ENCODE measurements at regions not wholly inside any gene's neighbourhood (a gene's known extent, or its start where the extent isn't known, plus 50 kb on each side); places are given as distances from the start of the nearest gene placed in this dataset.

DNA sequence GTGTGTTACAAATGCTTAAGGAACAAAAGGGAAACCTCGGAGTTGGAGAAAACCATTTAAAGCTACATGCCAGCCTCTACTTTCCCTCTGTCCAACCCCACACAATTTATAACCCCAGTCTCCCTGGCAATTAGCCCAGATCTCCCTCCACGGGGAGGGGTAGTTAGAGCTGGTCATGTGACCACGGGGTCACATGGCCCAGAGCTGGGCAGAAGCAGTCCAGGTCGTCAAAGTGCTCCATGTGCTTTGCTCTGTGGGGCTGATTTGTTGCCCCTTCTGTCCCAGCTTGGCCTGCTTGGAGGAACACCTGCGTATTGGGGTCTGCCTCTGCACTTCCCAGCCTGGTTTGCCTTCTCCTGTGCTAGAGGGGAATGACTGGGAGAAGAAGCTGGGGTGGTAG, 219.1 kb downstream of the RBM19 start:
- H3K4me3 ChIP-seq (ENCODE audit: low read depth, low read length): no peak overlapping the region
- H3K27ac ChIP-seq (ENCODE audit: low read depth): no peak overlapping the region
- no peaks in the 10 kb centered on the region for H3K4me1 ChIP-seq (ENCODE audit: insufficient read depth)
- H3K36me3 ChIP-seq (ENCODE audit: insufficient read depth): no peaks in the 10 kb centered on the region
- WGBS: 44% methylated on average over 5 of the region's 5 CpGs
- DNase-seq (ENCODE audit: extremely low spot score): no peak

DNA sequence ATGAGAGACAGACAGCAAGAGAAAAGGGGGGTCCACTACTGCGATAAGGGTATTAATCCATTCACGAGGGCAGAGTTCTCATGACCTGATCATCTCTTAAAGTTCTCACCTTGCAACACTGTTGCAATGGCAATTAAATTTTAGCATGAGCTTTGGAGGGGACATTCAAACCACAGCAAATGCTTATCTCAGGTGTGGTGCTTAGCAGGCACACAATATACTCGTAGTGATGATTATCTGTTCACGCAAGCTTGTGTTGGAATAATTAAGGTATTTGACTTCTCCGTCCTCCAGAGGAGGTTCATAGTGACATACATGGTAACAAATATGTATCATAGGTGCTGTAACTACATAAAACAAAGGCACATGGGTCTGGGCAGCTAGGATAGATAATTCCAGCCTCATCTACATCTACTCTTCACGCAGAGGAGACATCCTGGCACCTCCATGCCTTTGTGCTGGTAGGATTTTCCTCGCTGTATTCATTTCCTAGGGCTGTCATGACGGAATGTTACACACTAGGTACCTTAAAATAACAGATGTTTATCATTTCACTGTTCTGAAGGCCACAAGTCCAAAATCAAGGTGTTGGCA, 221.2 kb downstream of the RBM19 start:
- Histone ChIP-seq H3K36me3 (ENCODE audit: insufficient read depth) (no peaks in the 10 kb centered on the region), H3K4me3 (ENCODE audit: low read depth, low read length) (no peak overlapping the region), H3K27ac (ENCODE audit: low read depth) (no peak overlapping the region), H3K4me1 (ENCODE audit: insufficient read depth) (no peaks in the 10 kb centered on the region)
- WGBS: 64% methylated on average over 8 of the region's 8 CpGs
- DNase-seq (ENCODE audit: extremely low spot score): no peak

DNA sequence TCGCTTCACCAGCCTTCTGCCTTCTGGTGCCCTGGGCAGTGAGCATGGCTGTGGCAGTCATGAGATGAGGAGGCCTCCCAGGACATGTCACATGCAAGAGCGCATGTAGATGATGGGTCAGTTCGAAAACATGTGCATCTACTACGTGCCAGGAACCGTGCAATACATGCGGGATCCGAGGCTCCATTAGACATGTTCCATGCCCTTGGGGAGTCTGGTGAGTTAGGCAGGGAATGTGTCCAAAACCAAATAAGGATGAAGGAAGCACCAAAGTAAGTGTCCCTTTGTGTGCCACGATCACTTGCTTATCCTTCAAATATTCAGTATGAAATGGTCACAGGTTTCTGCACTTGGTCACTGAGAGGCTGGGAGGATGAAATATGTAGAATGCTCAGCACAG, 223.3 kb downstream of the RBM19 start:
- 87% methylated on average over 8 of the region's 8 CpGs for WGBS
- H3K27ac ChIP-seq (ENCODE audit: low read depth): no peak overlapping the region
- H3K36me3 ChIP-seq (ENCODE audit: insufficient read depth): no peaks in the 10 kb centered on the region
- no peaks in the 10 kb centered on the region for H3K4me1 ChIP-seq (ENCODE audit: insufficient read depth)
- DNase-seq (ENCODE audit: extremely low spot score): no peak
- H3K4me3 ChIP-seq (ENCODE audit: low read depth, low read length): no peak overlapping the region

DNA sequence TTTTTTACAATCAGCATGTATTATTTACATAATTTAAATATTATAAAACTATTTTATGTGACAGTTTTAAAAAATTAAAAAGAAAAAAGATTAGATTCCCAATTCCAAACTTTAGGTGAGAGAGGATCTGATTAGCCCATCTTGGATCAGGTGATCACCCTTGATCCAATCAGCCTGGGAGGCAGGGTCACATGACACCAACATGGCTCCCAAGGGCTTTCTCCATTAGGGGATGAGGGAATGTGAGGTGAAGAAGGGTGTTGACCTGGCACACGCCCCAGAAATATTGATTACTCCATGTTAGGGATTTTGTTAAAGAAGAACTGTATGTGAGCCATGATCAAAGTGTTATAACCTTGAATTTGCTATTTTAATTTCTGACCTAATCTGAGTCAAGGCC, 225.4 kb downstream of the RBM19 start:
- Histone ChIP-seq H3K4me3 (ENCODE audit: low read depth, low read length) (no peak overlapping the region), H3K4me1 (ENCODE audit: insufficient read depth) (no peaks in the 10 kb centered on the region), H3K36me3 (ENCODE audit: insufficient read depth) (no peaks in the 10 kb centered on the region), H3K27ac (ENCODE audit: low read depth) (no peak overlapping the region)
- 69% methylated on average over 1 of the region's 1 CpG for WGBS
- no peak for DNase-seq (ENCODE audit: extremely low spot score)

DNA sequence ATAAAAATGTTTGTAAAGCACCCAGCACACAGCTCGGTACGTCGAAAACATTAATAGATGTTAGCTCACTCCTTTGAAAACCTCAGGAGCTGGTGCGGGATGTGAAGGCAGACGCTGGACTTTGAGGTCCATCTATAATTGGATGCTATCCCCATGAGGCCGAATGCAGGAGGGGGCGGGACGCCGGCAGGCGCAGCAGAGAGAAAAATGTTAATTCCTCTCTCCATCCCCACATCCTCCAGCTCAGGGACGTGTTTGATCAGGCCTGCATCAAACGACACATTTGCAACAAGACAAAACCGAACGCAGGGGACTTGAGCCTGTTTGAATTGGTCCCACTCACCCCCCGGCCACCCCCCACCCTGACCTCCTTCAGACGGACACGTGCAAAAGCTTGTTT, 231.0 kb downstream of the RBM19 start:
- Histone ChIP-seq H3K4me3 (ENCODE audit: low read depth, low read length) (no peak overlapping the region), H3K36me3 (ENCODE audit: insufficient read depth) (no peaks in the 10 kb centered on the region), H3K4me1 (ENCODE audit: insufficient read depth) (no peaks in the 10 kb centered on the region), H3K27ac (ENCODE audit: low read depth) (no peak overlapping the region)
- 12% methylated on average over 17 of the region's 17 CpGs for WGBS
- DNase-seq (ENCODE audit: extremely low spot score): no peak

DNA sequence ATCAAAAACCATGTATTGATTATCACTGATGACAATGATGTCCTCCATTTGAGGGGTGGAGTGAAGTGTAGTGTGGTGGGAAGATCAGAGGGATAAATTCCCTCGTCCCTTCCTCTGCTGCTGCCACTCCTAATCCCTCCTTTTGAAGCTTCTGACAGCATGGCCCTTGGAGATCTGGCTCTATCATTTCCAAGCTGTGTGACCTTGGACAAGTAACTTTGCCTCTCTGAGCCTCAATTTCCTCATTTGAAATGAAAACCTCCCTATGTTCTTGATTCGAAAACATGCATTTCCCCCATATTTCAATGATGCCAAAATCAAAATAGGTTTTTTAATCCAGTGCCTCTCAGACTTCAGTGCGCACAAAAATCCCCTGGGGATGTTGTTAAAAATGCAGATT, 231.6 kb downstream of the RBM19 start:
- 74% methylated on average over 3 of the region's 3 CpGs for WGBS

DNA sequence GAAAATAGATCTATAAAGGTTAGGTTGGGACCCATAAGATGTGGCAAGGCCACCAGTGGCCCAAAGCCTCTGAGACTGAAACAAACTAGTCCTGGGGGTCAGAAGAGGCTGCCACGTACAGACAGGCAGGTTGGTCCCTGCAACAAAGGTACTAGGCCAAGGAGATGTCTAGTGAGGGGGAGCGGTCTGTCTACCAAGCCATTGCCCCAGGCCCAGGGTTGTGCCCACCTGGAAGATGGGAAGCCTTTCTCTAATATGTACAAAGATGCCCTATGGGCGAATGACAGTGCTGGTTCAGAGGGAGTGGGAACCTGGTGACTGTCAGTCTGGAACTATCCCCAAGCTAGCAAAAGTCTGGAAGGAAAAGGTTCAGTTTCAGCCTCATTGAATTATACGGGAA, 233.2 kb downstream of the RBM19 start:
- WGBS: 80% methylated on average over 4 of the region's 4 CpGs
- no peak overlapping the region for H3K27ac ChIP-seq (ENCODE audit: low read depth)
- H3K4me1 ChIP-seq (ENCODE audit: insufficient read depth): no peaks in the 10 kb centered on the region
- no peak for DNase-seq (ENCODE audit: extremely low spot score)
- no peaks in the 10 kb centered on the region for H3K36me3 ChIP-seq (ENCODE audit: insufficient read depth)
- no peak overlapping the region for H3K4me3 ChIP-seq (ENCODE audit: low read depth, low read length)

More for the DNA sequence above, 231.6 kb downstream of the RBM19 start:
- H3K27ac ChIP-seq (ENCODE audit: low read depth): no peak overlapping the region
- DNase-seq (ENCODE audit: extremely low spot score): no peak
- no peak overlapping the region for H3K4me3 ChIP-seq (ENCODE audit: low read depth, low read length)
- H3K36me3 ChIP-seq (ENCODE audit: insufficient read depth): no peaks in the 10 kb centered on the region
- no peaks in the 10 kb centered on the region for H3K4me1 ChIP-seq (ENCODE audit: insufficient read depth)

DNA sequence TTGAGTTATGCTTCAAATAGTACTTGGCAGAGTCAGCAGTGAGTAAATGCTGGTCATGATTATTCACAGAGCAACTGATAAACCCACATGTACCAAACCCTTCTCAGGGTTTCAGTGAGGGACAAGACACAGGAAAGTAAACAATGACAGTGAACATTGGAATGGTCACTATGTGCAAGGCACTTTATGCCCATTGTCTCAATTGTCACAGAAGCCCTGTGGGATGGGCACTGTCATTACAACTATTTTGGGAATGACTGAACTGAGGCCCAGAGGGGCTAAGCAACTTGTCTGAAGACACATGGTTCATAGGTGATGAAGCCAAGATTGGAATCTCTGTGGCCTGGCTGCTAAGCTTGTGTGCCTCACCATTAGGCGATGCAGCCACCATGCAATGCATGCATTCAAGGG, 238.5 kb downstream of the RBM19 start:
- no peak overlapping the region for H3K27ac ChIP-seq (ENCODE audit: low read depth)
- no peaks in the 10 kb centered on the region for H3K4me1 ChIP-seq (ENCODE audit: insufficient read depth)
- H3K36me3 ChIP-seq (ENCODE audit: insufficient read depth): no peaks in the 10 kb centered on the region
- no peak overlapping the region for H3K4me3 ChIP-seq (ENCODE audit: low read depth, low read length)
- no peak for DNase-seq (ENCODE audit: extremely low spot score)
- WGBS: 89% methylated on average over 1 of the region's 1 CpG

DNA sequence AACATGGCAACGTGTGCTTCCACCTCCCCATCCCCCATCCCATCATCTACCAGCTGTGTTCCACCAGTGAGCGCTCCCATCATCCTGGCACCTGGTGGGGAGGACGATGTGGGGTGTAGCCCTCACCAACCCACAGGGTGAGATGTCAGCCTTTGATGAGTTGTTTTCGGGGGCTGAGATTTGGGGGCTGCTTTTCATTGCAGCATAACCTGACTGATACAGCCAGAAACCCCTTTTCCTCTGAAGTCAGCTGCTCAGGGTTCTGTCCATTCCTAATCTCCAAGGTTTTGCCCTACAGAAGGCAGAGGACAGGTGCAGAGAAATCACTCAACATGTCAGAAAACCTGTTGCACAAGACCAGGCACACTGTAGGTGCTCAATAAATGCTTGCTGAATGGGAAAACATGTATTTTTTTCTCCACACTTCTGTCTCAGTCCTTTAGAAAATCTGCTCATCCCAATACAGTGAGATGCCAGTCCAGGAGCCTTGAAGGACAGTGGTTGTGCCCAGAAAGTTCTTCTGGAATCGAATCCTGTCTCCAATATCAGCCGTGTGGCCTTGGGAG, 239.8 kb downstream of the RBM19 start:
- Histone ChIP-seq H3K27ac (ENCODE audit: low read depth) (no peak overlapping the region), H3K4me1 (ENCODE audit: insufficient read depth) (no peaks in the 10 kb centered on the region), H3K36me3 (ENCODE audit: insufficient read depth) (no peaks in the 10 kb centered on the region), H3K4me3 (ENCODE audit: low read depth, low read length) (no peak overlapping the region)
- 81% methylated on average over 6 of the region's 6 CpGs for WGBS
- no peak for DNase-seq (ENCODE audit: extremely low spot score)

DNA sequence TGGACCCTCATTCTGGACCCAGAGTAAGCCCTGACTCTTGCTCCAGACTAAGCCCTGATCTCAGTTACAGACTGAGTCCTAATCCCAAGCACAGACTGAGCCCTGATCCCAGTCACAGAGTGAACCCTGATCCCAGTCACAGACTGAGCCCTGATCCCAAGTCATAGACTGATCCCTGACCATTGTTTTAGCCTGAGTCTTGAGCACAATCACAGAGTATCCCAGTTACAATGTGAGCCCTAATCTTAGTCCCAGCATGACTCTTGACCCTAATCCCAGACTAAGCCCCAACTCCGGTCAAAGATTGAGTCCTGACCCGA, 240.6 kb downstream of the RBM19 start:
- H3K4me1 ChIP-seq (ENCODE audit: insufficient read depth): no peaks in the 10 kb centered on the region
- H3K4me3 ChIP-seq (ENCODE audit: low read depth, low read length): no peak overlapping the region
- no peak for DNase-seq (ENCODE audit: extremely low spot score)
- H3K27ac ChIP-seq (ENCODE audit: low read depth): no peak overlapping the region
- H3K36me3 ChIP-seq (ENCODE audit: insufficient read depth): no peaks in the 10 kb centered on the region
- WGBS: 93% methylated on average over 2 of the region's 2 CpGs

DNA sequence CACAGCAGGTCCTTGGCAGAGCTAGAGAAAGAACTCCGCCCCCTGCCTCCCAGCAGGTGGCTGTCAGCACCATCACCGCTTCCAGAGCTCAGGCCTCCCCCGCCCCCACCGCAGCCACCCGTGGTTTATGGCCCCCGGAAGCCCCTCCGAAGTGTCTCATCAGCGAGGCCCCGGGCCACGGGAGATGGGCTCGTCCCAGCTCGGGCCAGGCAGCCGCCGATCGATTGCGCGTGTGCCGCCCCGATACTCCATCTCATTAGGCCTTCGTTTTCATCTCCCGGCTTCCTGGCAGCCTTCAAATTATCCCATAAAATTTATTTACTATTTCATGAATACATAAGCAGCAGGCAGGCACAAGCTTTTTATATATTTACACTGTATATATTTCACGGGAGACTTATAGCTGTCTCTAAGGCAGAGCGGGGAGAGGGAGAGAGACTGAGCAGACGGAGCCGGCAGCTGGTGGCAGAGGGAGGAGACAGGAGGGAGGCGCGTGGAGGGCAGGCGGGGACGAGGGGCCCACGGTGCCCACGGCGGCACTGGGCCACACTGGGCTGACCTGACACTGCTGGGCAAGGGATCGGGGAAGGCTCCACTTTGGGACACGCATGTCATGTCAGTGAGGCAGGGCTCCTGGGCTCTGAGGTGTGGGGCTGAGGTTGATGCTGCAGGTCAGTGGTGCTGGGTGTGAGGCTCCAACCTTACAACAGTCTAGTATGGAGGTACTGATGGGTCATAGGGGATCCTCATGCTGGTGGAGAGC, 241.2 kb downstream of the RBM19 start:
- no peak for DNase-seq (ENCODE audit: extremely low spot score)
- WGBS: 59% methylated on average over 34 of the region's 34 CpGs
- H3K4me1 ChIP-seq (ENCODE audit: insufficient read depth): no peaks in the 10 kb centered on the region
- no peak overlapping the region for H3K27ac ChIP-seq (ENCODE audit: low read depth)
- no peak overlapping the region for H3K4me3 ChIP-seq (ENCODE audit: low read depth, low read length)
- H3K36me3 ChIP-seq (ENCODE audit: insufficient read depth): no peaks in the 10 kb centered on the region

DNA sequence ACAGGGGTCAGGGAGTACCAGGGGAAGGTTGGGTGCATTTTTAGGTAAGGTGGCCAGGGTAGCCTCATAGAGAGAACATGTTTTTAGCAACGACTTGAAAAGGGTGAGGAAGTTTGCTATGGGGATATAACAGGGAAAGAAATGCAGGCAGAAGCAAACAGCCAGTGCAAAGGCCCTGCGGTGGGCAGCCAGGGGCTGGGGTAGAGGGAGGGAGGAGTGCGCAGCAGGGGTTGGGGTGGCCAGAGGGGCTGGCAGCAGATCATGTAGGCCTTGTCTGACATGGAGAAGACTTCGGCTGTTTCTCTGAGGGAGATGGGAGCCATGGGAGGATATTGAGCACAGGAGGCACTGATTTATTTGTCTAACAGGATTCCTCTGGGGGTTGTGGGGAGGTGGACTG, 242.5 kb downstream of the RBM19 start:
- WGBS: 85% methylated on average over 4 of the region's 4 CpGs
- Histone ChIP-seq H3K36me3 (ENCODE audit: insufficient read depth) (no peaks in the 10 kb centered on the region), H3K4me1 (ENCODE audit: insufficient read depth) (no peaks in the 10 kb centered on the region), H3K27ac (ENCODE audit: low read depth) (no peak overlapping the region), H3K4me3 (ENCODE audit: low read depth, low read length) (no peak overlapping the region)
- DNase-seq (ENCODE audit: extremely low spot score): no peak

DNA sequence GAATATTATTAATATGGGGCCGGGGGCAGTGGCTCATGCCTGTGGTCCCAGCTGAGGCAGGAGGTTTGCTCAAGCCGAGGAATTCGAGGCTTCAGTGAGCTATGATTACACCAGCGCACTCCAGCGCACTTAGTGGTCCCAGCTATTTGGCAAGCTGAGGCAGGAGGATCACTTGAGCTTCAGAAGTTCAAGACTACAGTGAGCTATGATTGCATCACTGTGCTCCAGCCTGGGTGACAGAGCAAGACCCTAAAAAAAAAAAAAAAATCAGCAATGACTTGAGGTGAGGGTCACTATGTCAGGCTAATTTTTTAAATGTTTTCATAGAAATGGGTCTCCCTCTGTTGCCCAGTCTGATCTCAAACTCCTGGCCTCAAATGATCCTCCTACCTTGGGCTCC, 243.4 kb downstream of the RBM19 start:
- DNase-seq (ENCODE audit: extremely low spot score): no peak
- Histone ChIP-seq H3K4me3 (ENCODE audit: low read depth, low read length) (no peak overlapping the region), H3K36me3 (ENCODE audit: insufficient read depth) (no peaks in the 10 kb centered on the region), H3K27ac (ENCODE audit: low read depth) (no peak overlapping the region), H3K4me1 (ENCODE audit: insufficient read depth) (no peaks in the 10 kb centered on the region)
- WGBS: 71% methylated on average over 5 of the region's 5 CpGs

DNA sequence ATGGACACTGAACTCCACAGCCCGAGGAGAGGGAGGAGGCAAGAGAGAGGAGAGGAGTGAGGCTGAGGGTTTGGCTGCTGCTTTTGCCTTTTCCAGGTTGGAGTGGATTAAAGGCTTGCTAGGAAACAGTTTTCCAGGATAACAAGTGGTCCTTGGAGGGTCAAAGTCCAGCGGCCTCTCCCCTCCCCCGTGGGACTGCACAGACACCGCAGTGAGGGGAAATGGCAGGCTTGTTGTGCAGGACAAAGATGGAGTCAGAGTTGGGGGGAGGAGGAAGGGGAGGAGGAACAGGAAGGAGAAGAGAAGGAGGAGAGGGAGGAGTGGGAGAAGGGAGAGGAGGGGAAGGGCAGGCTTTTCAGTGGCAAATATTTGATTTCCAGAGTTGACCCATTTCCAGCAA, 245.5 kb downstream of the RBM19 start:
- Histone ChIP-seq H3K4me3 (ENCODE audit: low read depth, low read length) (no peak overlapping the region), H3K27ac (ENCODE audit: low read depth) (no peak overlapping the region), H3K36me3 (ENCODE audit: insufficient read depth) (no peaks in the 10 kb centered on the region), H3K4me1 (ENCODE audit: insufficient read depth) (no peaks in the 10 kb centered on the region)
- no peak for DNase-seq (ENCODE audit: extremely low spot score)
- WGBS: 31% methylated on average over 4 of the region's 4 CpGs

Data from urinary bladder (tissue), 3 donors.